ENCODE measurements at regions not wholly inside any gene's neighbourhood (a gene's known extent, or its start where the extent isn't known, plus 50 kb on each side); places are given as distances from the start of the nearest gene placed in this dataset.

- TF ChIP-seq POLR2AphosphoS5 (IDR thresholded peaks at IDR 0.05; ENCODE audit: low read depth, low read length): no peak
- TF ChIP-seq TAF1 (IDR thresholded peaks at IDR 0.05; ENCODE audit: low read depth, low read length): no peak
- TF ChIP-seq POLR2A (IDR thresholded peaks at IDR 0.05; ENCODE audit: low read depth, low read length): no peak
- no peak for TF ChIP-seq SPI1 (IDR thresholded peaks at IDR 0.05; ENCODE audit: low read depth, low read length)
- no peak for TF ChIP-seq POU2F2 (IDR thresholded peaks at IDR 0.05; ENCODE audit: low read depth, low read length)
- no peak for TF ChIP-seq PAX5 (IDR thresholded peaks at IDR 0.05; ENCODE audit: insufficient read depth, low read length, severe bottlenecking)
Observed at GRCh38 chr14:84797326-84797725, 732.6 kb upstream of the FLRT2 start.

Measured in GM12891 (cell line).